ENCODE measurements at regions not wholly inside any gene's neighbourhood (a gene's known extent, or its start where the extent isn't known, plus 50 kb on each side); places are given as distances from the start of the nearest gene placed in this dataset.

DNA sequence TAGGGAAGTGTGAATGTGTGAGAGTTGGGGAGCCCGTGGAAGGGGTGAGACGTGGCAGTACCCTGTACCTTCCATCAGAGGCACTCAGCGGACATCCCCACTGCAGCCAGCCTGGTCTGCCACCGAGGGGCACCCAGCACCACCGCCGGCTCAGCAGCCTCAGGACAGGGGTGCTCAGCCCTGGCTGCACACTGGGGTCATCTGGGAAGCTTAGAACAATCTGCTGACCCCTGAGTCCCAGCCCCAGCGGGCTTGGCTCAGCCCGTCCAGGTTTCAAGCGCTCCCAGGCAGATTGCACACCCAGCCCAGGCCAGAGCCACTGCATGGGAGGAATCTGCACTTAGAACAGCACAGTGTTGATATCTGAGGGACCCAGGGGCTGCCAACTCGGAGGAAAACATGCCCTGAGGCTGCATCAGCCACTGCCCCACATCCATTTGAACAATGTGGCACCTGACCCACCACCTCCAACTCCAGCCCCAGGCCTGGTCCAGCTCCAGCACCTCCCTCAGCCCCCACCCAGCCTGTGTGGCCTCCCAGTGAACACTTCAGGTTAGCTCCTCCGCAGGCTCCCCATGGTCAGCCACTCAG lies 147.1 kb upstream of the OTOS start:
- Histone ChIP-seq H3K4me3 (replicated peaks in 1 of 3; ENCODE audit: low read depth in 2 of 3, low read length in 3 of 3) (no peak overlapping the region), H3K79me2 (ENCODE audit: insufficient read depth, low read length) (no peaks in the 10 kb centered on the region), H3K27ac (ENCODE audit: low read depth in 1 of 2, low read length in 2 of 2) (no peak overlapping the region), H4K20me1 (ENCODE audit: insufficient read depth, low read length) (no peaks in the 10 kb centered on the region), H3K9me3 (replicated peaks in 1 of 2; ENCODE audit: control insufficient read depth in 1 of 2, insufficient read depth in 1 of 2, low read length in 2 of 2) (peaks cover 0 to 3% of the 10 kb centered on the region in 2 donors), H3K27me3 (ENCODE audit: control insufficient read depth in 2 of 2, insufficient read depth in 2 of 2, low read length in 2 of 2) (no peaks in the 10 kb centered on the region), H2AFZ (ENCODE audit: insufficient read depth, low read depth, low read length, poor library complexity, severe bottlenecking) (no peak overlapping the region), H3K36me3 (replicated peaks in 1 of 2; ENCODE audit: control insufficient read depth in 1 of 2, insufficient read depth in 2 of 2, low read length in 2 of 2) (no peaks in the 10 kb centered on the region), H3K4me2 (replicated peaks; ENCODE audit: extremely low read depth, low read length, poor library complexity, severe bottlenecking) (no peak overlapping the region), H3K9ac (ENCODE audit: insufficient read depth, low read length, poor library complexity, severe bottlenecking) (no peak overlapping the region), H3K4me1 (ENCODE audit: control insufficient read depth in 1 of 2, insufficient read depth in 2 of 2, low read length in 2 of 2) (no peaks in the 10 kb centered on the region)
- DNase-seq, result no peak
- Mint-ChIP-seq H3K4me3 (no peak overlapping the region), H3K36me3 (no peaks in the 10 kb centered on the region), H3K9me3 (peaks cover 0 to 5% (median 0%) of the 10 kb centered on the region in 7 donors), H3K27me3 (ENCODE audit: low read depth in 3 of 3) (peaks cover 3 to 7% (median 5%) of the 10 kb centered on the region in 3 donors), H3K27ac (no peak overlapping the region), H3K4me1 (no peaks in the 10 kb centered on the region)
- 73% methylated on average over 11 of the region's 11 CpGs for WGBS (ENCODE audit: insufficient coverage)
- intact Hi-C loops (cut with micrococcal nuclease), result no loop called here
- TF ChIP-seq, protein P1, sequence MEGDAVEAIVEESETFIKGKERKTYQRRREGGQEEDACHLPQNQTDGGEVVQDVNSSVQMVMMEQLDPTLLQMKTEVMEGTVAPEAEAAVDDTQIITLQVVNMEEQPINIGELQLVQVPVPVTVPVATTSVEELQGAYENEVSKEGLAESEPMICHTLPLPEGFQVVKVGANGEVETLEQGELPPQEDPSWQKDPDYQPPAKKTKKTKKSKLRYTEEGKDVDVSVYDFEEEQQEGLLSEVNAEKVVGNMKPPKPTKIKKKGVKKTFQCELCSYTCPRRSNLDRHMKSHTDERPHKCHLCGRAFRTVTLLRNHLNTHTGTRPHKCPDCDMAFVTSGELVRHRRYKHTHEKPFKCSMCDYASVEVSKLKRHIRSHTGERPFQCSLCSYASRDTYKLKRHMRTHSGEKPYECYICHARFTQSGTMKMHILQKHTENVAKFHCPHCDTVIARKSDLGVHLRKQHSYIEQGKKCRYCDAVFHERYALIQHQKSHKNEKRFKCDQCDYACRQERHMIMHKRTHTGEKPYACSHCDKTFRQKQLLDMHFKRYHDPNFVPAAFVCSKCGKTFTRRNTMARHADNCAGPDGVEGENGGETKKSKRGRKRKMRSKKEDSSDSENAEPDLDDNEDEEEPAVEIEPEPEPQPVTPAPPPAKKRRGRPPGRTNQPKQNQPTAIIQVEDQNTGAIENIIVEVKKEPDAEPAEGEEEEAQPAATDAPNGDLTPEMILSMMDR (IDR thresholded peaks at IDR 0.05), result no peak

DNA sequence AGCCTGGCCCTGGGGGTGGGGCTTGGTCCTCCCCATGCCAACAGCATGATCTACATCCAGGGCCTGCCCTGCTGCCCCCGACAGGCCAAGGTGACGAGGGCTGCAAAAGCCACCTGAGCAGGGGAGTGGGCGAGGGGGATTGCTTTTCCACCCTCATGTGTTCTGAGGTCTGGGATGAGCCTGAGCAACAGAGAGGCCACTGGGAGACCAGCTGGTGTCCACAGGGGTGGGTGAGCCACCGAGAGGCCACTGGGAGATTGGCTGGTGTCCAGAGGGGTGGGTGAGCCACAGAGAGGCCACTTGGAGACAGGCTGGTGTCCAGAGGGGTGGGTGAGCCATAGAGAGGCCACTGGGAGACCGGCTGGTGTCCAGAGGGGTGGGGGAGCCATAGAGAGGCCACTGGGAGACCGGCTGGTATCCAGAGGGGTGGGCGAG lies 147.4 kb upstream of the GPC1 start:
- H3K4me3 ChIP-seq (replicated peaks in 1 of 3; ENCODE audit: low read depth in 2 of 3, low read length in 3 of 3), result no peak overlapping the region
- DNase-seq, result no peak
- peaks cover 0 to 3% of the 10 kb centered on the region in 2 donors for H3K9me3 ChIP-seq (replicated peaks in 1 of 2; ENCODE audit: control insufficient read depth in 1 of 2, insufficient read depth in 1 of 2, low read length in 2 of 2)
- TF ChIP-seq, protein P1 (IDR thresholded peaks at IDR 0.05), result no peak
- H4K20me1 ChIP-seq (ENCODE audit: insufficient read depth, low read length), result no peaks in the 10 kb centered on the region
- H3K9me3 Mint-ChIP-seq, result peaks cover 0 to under 1% (median 0%) of the 10 kb centered on the region in 7 donors
- no peaks in the 10 kb centered on the region for H3K79me2 ChIP-seq (ENCODE audit: insufficient read depth, low read length)
- no peak overlapping the region for H3K27ac Mint-ChIP-seq
- no peak overlapping the region for H3K4me2 ChIP-seq (replicated peaks; ENCODE audit: extremely low read depth, low read length, poor library complexity, severe bottlenecking)
- no peaks in the 10 kb centered on the region for H3K36me3 Mint-ChIP-seq
- H3K36me3 ChIP-seq (replicated peaks in 1 of 2; ENCODE audit: control insufficient read depth in 1 of 2, insufficient read depth in 2 of 2, low read length in 2 of 2), result no peaks in the 10 kb centered on the region
- peaks cover 3 to 5% (median 5%) of the 10 kb centered on the region in 3 donors for H3K27me3 Mint-ChIP-seq (ENCODE audit: low read depth in 3 of 3)
- no peak overlapping the region for H2AFZ ChIP-seq (ENCODE audit: insufficient read depth, low read depth, low read length, poor library complexity, severe bottlenecking)
- H3K4me3 Mint-ChIP-seq, result no peak overlapping the region
- no peak overlapping the region for H3K9ac ChIP-seq (ENCODE audit: insufficient read depth, low read length, poor library complexity, severe bottlenecking)
- H3K4me1 ChIP-seq (ENCODE audit: control insufficient read depth in 1 of 2, insufficient read depth in 2 of 2, low read length in 2 of 2), result no peaks in the 10 kb centered on the region
- 83% methylated on average over 4 of the region's 7 CpGs for WGBS (ENCODE audit: insufficient coverage)
- no peaks in the 10 kb centered on the region for H3K27me3 ChIP-seq (ENCODE audit: control insufficient read depth in 2 of 2, insufficient read depth in 2 of 2, low read length in 2 of 2)
- H3K4me1 Mint-ChIP-seq, result no peaks in the 10 kb centered on the region
- intact Hi-C loops (cut with micrococcal nuclease), result no loop called here
- H3K27ac ChIP-seq (ENCODE audit: low read depth in 1 of 2, low read length in 2 of 2), result no peak overlapping the region

All from CD14-positive monocyte (primary cell).